GM12891 (cell line): ENCODE measurements at regions not wholly inside any gene's neighbourhood (a gene's known extent, or its start where the extent isn't known, plus 50 kb on each side); places are given as distances from the start of the nearest gene placed in this dataset.
"Not testable (repeated sequence)": the region's sequence is repeated elsewhere in the genome, so short reads cannot be mapped to it uniquely, and the experiment has no call there.

ENCODE experiments used
- POLR2A ChIP-seq: IDR thresholded peaks from 2 replicates; pipeline ENCODE4 v1.6.1; 2011; ENCODE audit warnings: low read depth, low read length, control low read depth
- POLR2AphosphoS5 ChIP-seq: IDR thresholded peaks from 2 replicates; pipeline ENCODE4 v1.6.1; 2011; ENCODE audit warnings: low read depth, low read length, control low read depth

GRCh38 chr16:55027260-55027659, 96.6 kb downstream of the IRX5 start:
- TF ChIP-seq POLR2A, POLR2AphosphoS5: not testable (repeated sequence)
